ENCODE measurements at regions not wholly inside any gene's neighbourhood (a gene's known extent, or its start where the extent isn't known, plus 50 kb on each side); places are given as distances from the start of the nearest gene placed in this dataset.

DNA sequence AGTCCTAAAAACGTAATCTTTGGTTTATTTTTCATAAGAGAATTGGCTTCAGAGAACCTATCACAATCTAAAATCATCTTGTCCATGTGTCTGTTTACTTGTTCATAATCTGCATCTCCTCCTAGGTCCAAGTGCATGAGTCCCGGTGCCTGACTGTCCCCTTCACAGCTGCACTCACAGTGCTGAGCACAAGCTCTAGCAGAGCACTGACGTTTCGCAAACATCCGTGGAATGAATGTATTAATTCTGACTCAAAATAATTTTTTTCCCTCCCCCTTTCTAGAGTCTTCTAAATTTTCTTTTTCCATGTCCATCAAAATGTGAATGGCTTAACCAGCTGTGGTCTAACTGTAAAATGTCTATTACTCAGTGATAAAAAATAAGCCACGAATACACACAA is 245.5 kb upstream of the TSHZ3 start:
- Histone ChIP-seq H3K27me3 (replicated peaks in 1 of 4; ENCODE audit: control insufficient read depth in 3 of 4, extremely low read depth in 1 of 4, insufficient read depth in 3 of 4, low read length in 3 of 4) (0 out of 7 replicates have a peak, but pooled peaks cover 0 to 3% (median 0%) of the 10 kb centered on the region in 4 experiments), H3K79me2 (ENCODE audit: control insufficient read depth in 1 of 2, insufficient read depth in 2 of 2, low read length in 2 of 2) (no peaks in the 10 kb centered on the region), H3K9ac (replicated peaks in 1 of 4; ENCODE audit: extremely low read depth in 1 of 4, low read depth in 3 of 4, low read length in 3 of 4) (no peak overlapping the region), H3K4ac (replicated peaks; ENCODE audit: insufficient read length, low read depth, low read length) (no peak overlapping the region), H3K23me2 (ENCODE audit: low read depth, low read length) (no peaks in the 10 kb centered on the region), H2AK5ac (ENCODE audit: low read depth, low read length) (no peak overlapping the region), H2BK120ac (replicated peaks; ENCODE audit: low read depth, low read length) (no peak overlapping the region), H3K4me3 (ENCODE audit: extremely low read depth in 1 of 4, insufficient read depth in 2 of 4, low read depth in 3 of 4, low read length in 4 of 4) (no peak overlapping the region), H2BK5ac (ENCODE audit: low read depth, low read length) (no peak overlapping the region), H4K8ac (ENCODE audit: extremely low read depth, insufficient read depth, low read length) (no peak overlapping the region), H4K91ac (replicated peaks; ENCODE audit: insufficient read length, low read length) (no peak overlapping the region), H2BK15ac (ENCODE audit: low read length) (no peak overlapping the region), H3K56ac (replicated peaks; ENCODE audit: insufficient read length, low read depth, low read length) (no peak overlapping the region), H2AFZ (ENCODE audit: low read length) (no peak overlapping the region), H3K4me2 (ENCODE audit: insufficient read depth in 1 of 2, low read depth in 2 of 2, low read length in 2 of 2) (no peak overlapping the region), H3K23ac (ENCODE audit: insufficient read length) (no peak overlapping the region), H3K4me1 (replicated peaks in 1 of 4; ENCODE audit: control insufficient read depth in 3 of 4, insufficient read depth in 4 of 4, low read length in 3 of 4) (peaks cover 0 to 3% (median under 1%) of the 10 kb centered on the region in 4 experiments; a peak in 2 of 7 replicates), H4K20me1 (replicated peaks in 1 of 2; ENCODE audit: control insufficient read depth in 1 of 2, insufficient read depth in 2 of 2, low read length in 2 of 2) (no peaks in the 10 kb centered on the region), H2BK20ac (ENCODE audit: low read length) (no peak overlapping the region), H3K36me3 (ENCODE audit: control insufficient read depth in 2 of 4, insufficient read depth in 4 of 4, low read length in 3 of 4) (no peaks in the 10 kb centered on the region), H3K79me1 (ENCODE audit: low read depth, low read length) (no peaks in the 10 kb centered on the region), H3K9me3 (ENCODE audit: insufficient read depth in 2 of 2, low read depth in 1 of 2, low read length in 1 of 2) (peaks cover 2 to 7% of the 10 kb centered on the region in 2 experiments; a peak in 2 of 4 replicates), H2BK12ac (ENCODE audit: low read depth, low read length) (no peak overlapping the region), H3K14ac (ENCODE audit: insufficient read length) (no peak overlapping the region), H4K5ac (ENCODE audit: insufficient read length, low read depth, low read length) (no peak overlapping the region), H3K27ac (ENCODE audit: low read depth, low read length) (no peak overlapping the region), H3K18ac (ENCODE audit: extremely low read depth, low read length) (no peak overlapping the region)
- TF ChIP-seq ZNF274 (IDR thresholded peaks at IDR 0.05; ENCODE audit: borderline replicate concordance, extremely low read depth, low read length) (no peak), TCF12 (IDR thresholded peaks at IDR 0.05; ENCODE audit: low read depth, low read length) (no peak), CTBP2 (IDR thresholded peaks at IDR 0.05; ENCODE audit: borderline replicate concordance, insufficient read depth, insufficient read length, low read length) (no peak), YY1 (IDR thresholded peaks at IDR 0.05; ENCODE audit: low read depth, low read length) (no peak), CBX8 (IDR thresholded peaks at IDR 0.05; ENCODE audit: borderline replicate concordance, low read depth, low read length) (no peak), RBBP5 (IDR thresholded peaks at IDR 0.05; ENCODE audit: borderline replicate concordance, low read depth, low read length) (no peak), RAD21 (IDR thresholded peaks at IDR 0.05 in 1 of 2, conservative IDR thresholded peaks at IDR 0.05 in 1 of 2; ENCODE audit: low read depth in 2 of 2, low read length in 2 of 2) (no peak), TAF7 (optimal IDR thresholded peaks at IDR 0.05; ENCODE audit: borderline replicate concordance, low read depth, low read length) (no peak), SP1 (IDR thresholded peaks at IDR 0.05; ENCODE audit: low read depth, low read length) (no peak), CBX5 (IDR thresholded peaks at IDR 0.05; ENCODE audit: low read depth, low read length) (no peak), EP300 (IDR thresholded peaks at IDR 0.05; ENCODE audit: borderline replicate concordance in 1 of 2, low read depth in 2 of 2, low read length in 2 of 2) (no peak), KDM1A (IDR thresholded peaks at IDR 0.05; ENCODE audit: borderline replicate concordance, low read length) (no peak), MAFK (IDR thresholded peaks at IDR 0.05; ENCODE audit: low read depth, low read length) (no peak)
- WGBS, 2 experiments (ENCODE audit: extremely low coverage in 1 of 2, insufficient coverage in 1 of 2, insufficient read length in 1 of 2, insufficient replicate concordance in 2 of 2, low coverage in 1 of 2, low lambda C conversion rate in 2 of 2, missing lambda C conversion rate in 1 of 2) = 94% methylated on average over 6 of the region's 6 CpGs; no CpG with 5 or more reads in 1 of the 2 experiments
- CTCF ChIA-PET (ENCODE audit: partially characterized antibody) = interaction anchor here (2.2 kb wide), 1 partner anchor 257 kb away, joined by 5 read pairs; no protein-coding TSS in a partner anchor
- POLR2A ChIA-PET (ENCODE audit: partially characterized antibody) = no interaction called here
- DNase-seq (ENCODE audit: low read depth in 1 of 2, low spot score in 2 of 2) = no peak
- no peak for FAIRE-seq
